C1 segment of cervical spinal cord (tissue), 14 donors: ENCODE measurements at regions not wholly inside any gene's neighbourhood (a gene's known extent, or its start where the extent isn't known, plus 50 kb on each side); places are given as distances from the start of the nearest gene placed in this dataset.

Experiments
- DNase-seq, 14 donors: peaks; one replicate each; lab custom pipeline; 2025; lab: John Stamatoyannopoulos, UW

DNA sequence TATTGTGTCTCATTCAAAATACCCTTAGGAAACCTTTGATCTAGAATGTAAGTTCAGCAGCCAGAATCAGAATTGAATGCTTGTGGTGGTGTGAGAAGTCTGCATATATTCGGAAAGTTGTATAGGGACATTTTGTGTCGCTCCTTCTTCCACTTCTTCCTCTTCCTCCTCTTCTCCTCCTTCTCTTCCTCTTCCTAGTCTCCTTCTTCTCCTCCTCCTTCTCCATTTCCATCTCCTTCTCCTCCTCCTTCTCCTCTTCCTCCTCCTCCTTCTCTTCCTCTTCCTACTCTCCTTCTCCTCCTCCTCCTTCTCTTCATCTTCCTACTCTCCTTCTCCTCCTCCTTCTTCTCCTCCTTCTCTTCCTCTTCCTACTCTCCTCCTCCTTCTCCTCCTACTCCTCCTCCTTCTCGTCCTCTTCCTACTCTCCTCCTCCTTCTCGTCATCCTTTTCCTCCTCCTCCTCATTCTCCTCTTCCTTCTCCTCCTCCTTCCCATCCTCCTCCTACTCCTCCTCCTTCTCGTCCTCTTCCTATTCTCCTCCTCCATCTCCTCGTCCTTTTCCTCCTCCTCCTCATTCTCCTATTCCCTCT, 749.3 kb upstream of the GOLIM4 start:
- no peak for DNase-seq

DNA sequence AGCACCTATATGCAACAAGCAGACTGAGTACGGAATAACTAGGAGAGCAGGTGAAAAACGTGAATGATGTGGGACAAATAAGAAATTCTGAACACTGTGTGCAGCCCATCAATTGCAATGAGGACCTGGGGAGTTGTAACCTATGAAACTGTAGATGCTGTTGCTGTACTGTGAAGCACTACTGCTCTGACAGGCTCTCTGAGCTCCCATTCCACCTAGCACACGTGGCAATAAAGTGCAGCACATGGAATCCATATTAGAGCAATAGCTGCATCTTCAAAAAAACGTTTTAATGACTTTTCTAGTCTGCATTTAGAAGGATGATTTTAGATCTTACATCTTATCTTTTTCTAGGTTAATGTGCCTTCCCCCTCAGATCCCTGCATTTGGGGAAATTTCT, 748.7 kb upstream of the GOLIM4 start:
- no peak for DNase-seq

DNA sequence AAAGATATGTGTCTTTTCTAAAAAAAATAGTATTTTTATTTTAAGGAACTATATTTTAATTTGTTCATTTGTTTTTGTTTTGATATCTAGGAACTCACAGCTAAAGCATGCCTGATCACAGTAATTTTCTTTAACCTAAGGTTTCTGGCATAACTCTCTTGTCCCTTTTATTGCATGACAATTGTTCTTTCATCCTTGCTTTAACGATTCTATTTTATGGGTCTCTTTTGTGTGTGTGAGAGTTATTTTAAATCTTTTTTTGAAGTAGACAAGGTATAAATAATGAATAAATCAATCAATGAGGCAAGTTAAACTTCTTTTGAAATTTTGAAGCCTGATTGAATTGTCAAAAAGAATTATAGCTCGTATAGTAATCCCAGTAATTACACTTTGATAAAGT, 747.8 kb upstream of the GOLIM4 start:
- DNase-seq = no peak

DNA sequence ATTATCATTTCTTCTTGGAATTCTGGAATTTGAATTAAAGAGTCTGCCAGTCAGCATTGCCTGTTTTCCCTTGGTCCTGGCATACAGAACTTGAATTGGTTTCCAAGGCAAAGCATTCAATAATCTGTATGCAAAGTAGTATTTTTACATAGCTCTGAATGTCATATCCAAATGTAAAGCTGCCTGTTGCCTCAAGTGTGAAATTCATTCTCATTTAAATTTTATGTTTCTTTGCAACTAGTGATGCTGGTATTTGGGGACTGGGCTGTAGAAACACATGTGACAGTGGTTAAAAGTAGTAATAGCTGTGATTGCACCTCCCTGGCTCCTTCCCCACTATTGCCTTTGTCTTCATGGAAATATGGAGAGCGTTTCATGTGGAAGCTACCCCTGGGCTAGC, 743.9 kb upstream of the GOLIM4 start:
- no peak for DNase-seq

DNA sequence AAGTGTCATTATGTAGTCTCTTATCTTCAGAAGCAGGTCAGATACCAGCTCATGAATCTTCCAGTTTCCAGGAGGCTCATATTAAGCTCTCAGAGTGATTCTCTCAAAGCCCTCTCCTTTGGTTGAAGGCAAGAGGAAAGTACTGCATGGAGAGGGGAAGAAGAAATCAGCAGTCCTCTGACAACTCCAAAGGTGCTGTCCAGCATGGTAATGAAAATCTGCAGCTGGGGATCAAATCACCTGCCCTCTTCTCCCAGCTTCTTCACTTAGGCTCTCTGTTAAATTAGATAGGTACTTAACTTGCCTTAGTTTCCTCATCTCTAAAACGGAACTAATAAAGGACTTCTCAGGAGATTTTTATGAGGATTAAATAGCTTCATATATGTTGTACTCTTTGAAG, 738.8 kb upstream of the GOLIM4 start:
- DNase-seq = no peak

DNA sequence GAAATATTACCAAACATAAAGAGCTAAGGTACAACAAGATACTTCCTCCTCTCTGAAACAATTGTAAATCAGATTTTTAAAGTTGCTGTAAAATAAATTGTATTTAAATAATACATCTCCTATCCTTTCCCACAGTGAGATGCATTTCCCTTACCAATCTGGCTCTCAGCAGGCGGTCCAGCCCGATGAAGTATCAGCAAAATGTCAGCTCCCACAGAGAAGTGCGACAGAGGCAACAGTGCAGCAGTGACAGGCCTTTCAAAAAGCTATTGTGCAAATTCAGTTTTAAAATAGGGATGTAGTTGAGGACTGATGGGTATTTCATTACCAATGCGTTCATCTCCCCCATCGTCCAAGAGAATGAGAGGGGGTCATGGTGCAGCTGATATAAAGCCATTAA, 733.2 kb upstream of the GOLIM4 start:
- DNase-seq = no peak

DNA sequence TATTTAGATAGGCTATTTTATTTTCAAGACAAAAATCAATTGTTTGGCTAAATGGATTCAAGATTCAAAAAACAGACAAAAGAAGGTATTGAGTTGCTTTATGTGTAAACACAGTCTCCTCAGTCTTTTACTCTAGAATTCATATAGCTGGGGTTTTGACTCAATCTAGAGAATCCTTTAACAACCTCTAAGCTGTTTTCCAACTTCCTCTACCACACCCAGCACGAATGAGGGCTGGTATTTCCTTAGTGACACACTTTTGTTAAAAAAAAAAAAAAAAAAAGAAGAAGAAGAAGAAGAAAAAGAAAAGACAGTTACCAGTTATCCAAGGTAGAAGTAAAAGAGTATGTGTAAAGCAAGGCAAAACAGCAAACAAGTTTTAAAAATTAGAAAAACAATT, 732.8 kb upstream of the GOLIM4 start:
- no peak for DNase-seq

DNA sequence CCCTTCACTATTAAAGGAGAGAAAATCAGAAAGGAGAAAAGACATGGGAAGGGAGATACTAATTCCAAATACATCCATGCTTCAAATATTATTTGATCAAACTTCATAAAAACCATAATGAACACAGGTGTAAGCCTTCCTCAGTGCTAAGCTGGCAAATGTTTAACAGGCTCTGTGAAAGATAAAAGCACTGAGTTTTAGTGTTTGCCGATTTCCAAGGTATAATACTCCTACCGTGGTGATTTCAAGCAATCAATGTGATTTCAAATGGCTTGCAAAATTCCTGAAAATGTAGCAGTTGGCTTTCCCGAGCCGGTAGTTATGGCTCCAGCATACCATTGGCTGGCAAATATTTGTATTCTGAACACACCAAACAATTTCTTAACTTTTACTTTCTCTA, 732.3 kb upstream of the GOLIM4 start:
- no peak for DNase-seq

DNA sequence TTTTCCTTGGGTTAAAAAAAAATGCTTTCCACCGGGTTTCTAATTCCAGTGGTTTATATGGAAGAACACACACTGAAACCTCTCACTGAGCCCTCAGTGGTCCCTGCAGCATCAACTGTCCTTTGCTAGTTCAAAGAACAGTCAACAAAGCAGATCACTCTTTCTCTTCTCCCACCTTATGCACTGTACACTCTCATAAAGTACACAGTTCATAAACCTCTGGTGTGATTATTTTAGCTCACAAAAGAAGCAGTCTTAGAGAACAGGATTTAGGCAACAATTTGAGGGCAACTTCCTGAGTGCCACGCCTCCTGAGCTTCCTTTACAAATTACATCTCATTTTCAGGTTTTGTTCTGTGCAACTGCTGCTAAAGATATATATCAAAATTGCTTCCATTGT, 728.4 kb upstream of the GOLIM4 start:
- no peak for DNase-seq

DNA sequence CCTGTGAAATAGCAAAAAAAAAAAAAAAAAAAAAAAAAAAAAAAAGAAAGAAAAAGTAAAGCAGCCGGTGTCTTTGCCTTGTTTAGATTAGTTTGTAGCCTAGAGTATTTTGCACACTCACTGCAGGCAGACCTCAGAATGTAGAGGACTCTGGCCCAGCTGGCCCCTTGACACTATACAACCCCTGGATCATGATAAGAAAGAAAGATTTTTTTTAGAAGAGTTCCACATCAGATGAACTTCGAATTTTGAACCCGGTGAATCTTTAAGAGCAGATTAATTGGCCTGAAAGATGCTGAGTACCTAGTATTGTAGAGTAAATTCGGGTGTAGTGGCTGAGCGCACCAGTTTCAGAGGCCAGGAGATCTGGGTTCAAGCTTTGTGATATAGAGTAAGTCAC, 727.7 kb upstream of the GOLIM4 start:
- no peak for DNase-seq

DNA sequence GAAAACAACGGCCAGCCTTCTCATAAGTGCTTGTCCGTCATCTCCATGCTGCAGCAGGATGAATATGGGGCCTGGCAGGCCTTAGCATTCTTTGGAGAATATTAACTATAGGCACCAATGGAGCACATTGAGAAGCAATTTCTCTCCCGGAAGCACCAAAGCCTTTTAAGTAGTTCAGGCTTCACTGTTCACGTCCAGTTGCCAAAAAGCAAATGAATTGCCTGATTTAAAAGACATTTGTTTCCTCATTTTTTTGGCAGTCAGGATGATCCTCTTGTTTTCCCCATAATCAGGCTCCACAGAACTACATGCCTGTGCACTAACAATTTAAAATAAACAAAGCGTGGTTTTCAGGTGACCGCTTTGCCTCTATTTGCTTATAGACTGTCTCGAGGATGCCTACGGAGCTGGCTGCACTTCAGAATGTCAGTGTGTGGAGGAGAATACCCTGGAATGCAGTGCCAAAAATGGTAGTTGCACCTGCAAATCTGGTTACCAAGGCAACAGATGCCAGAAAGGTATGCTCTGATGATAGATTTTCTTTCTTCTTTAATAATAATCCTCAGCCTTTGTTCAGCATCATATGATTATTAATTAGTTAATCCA, 725.2 kb upstream of the GOLIM4 start:
- DNase-seq = no peak

DNA sequence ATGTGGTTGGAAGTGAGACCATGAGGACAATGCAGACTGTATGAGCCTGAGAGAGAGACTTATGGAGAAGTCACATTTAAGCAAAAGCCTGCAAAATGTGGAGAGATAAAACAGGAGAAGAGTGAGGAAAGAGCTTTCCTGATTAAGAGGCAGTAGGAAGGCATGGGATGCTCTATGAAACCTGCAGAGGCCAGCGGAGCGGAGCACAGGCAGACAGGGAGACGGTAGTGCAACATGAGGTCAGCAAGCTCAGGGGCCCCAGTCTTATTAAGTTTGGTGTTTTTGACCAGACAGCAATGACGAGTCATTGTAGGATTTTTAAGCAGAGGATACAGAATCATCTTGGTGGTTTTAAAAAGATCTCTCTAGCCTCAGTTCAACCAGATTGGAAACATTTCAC, 721.5 kb upstream of the GOLIM4 start:
- no peak for DNase-seq

DNA sequence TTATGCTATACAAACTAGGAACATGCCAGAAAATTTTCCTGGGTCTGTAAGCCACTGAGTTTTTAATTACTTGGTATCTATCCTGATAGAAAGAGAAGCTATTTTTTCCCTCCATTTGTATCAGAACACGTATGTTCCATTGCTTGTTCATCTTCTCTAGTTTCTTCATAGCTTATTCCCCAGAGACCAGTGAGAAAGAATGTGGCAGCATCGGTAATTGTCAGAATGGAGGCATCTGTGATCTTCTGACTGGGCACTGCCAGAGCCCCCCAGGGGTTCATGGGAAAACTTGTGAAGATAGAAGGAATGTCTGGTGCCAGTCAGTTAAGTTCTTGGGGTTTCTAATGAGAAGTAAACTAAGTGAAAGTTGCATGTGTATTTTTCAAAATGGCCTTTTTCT, 720.2 kb upstream of the GOLIM4 start:
- DNase-seq = no peak

DNA sequence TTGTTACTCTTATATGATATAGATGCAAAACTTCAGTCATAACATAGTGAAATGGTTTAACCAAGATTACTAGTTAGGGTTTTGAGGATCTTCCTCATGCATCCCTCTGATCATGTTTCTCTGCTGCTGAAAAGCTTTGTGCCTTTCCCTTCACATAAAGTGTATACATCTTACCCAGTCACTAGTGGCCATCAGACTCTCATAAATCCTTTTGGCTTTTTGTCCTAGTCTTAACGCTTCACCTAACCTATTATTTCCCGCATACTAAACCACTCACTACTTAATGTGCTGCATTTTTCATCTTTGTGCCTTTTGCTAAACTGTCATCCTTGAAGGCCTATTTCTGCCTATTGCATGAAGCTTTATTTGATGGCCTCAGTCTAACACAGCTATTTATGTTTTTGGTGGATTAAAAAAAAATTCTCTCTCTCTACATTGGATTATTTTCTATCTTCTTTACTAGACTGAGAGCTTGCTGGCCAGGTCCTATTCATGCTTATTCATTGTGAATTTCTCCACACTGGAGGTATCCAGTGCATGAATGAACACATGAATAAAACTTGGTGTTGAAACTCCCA, 717.6 kb upstream of the GOLIM4 start:
- no peak for DNase-seq

DNA sequence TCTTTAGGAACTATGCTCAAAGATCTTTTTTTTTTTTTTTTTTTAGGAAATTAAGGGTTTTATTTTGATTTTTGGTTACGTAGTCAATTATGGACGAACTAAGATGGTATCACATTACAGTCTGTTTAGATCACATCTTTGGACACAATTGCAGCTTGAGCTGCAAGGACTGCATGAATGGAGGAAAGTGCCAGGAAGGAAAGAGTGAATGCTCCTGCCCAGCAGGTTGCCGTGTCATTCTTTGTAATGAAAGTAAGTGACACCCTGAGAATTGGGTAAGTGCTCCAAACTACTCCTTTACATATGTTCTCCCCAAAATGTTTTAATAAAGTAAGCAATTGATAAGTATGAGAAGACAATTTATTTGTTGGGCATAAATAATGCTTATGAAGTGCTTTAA, 716.5 kb upstream of the GOLIM4 start:
- no peak for DNase-seq

DNA sequence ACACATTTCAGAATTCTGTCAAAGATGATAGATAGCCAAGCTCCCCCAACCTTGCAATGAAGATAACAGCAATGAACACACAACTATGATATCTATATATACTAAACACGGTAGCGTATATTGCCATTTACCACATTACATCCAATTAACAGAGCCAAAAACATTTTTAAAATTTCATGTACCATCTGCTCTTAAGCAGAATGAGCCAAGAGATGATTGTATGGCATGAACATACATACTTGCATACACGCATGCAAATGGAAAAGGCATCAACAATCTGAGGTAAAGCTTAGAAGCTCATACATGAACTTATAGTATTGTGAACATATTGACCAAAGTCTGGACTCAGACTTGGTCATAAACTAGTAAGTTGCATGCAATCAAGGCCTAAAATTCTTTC, 712.9 kb upstream of the GOLIM4 start:
- DNase-seq = no peak

DNA sequence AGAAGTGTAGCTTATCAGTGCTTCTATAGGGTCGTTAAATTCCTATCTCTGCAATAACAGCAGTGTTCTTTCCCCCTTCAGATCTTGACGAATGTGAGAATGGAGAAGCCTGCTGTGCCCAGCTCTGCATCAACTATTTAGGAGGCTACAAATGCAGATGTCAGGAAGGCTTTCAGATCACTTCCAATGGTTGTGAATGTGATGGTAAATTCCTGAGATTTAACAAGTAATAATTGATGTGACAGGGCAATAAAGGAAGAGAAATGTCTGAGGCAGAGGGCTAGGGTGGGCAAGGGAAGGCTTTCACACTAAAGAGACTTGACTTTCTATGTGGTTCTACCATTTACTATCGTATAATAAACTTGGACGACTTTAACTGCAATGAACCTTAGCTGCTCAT, 711.7 kb upstream of the GOLIM4 start:
- no peak for DNase-seq

DNA sequence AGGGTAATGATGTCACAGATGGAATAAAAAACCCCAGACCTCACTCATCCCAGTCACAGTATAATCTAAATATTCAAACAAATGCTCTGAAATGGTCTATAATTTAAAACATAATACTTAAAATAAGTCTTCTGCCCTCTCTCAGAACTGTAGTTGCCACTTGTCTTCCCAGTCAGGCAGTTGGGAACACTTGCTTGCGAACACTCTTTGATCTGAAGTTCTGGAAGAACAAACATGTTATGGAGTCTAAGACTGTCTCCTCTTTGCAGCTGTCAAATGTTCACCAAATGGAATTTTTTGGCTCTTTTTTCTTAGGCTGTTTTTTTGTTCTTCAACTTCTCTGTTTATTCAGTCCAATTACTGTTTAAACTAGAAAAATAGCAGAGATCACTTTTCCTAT, 711.1 kb upstream of the GOLIM4 start:
- DNase-seq = no peak

DNA sequence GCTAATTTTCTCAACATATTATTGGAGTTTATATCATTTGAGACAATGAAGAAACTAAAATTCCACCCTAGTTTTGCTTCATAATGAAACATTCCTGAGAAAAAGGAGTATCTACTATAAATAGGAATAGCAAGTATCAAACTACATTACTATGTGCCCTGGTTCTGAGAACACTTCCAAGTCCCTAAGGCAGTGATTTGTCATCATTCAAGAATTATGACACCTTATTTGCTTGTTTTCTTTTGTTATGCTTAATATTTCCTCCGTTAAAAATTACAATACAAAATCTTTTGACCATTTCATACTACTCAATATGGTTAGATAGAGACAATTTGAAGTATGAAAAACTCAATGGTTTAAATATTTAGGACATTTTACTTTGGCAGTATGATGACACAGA, 707.8 kb upstream of the GOLIM4 start:
- DNase-seq = no peak

DNA sequence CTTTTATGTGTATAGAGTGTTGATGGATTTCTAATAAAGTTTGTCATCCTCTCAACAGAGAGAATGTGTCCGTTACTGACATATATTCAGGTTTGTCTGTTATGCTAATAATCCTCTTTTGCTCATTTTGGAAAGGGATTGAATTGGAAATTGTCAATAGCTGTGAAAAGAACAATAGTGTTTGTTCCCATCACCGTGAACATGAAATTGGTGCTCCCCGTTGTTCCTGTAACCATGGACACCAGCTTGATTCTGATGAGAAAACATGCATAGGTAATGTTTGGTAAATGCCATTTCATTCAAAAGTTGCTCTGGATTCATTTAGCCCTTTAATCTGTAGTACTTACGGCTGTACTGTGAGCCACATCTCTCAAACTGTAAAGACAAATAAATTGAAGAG, 707.0 kb upstream of the GOLIM4 start:
- DNase-seq = no peak

DNA sequence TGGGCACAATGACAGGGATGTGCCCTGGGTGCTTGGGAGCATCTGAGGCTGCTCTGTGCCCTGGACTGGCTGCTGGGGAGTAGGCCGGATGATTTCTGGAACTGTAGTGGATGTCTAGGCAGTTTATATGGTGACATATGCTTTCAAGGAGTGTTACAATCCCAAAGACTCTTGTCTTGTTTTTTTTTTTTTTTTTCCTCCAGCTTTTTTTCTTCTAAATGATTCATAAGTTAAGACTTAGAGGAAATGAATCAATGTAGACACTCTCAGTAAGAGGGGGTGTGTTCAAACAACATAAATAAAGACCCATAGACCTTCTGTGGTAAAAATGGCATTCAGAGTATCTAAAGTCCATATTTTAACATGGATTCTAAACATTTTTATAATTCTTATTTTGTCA, 706.1 kb upstream of the GOLIM4 start:
- no peak for DNase-seq

DNA sequence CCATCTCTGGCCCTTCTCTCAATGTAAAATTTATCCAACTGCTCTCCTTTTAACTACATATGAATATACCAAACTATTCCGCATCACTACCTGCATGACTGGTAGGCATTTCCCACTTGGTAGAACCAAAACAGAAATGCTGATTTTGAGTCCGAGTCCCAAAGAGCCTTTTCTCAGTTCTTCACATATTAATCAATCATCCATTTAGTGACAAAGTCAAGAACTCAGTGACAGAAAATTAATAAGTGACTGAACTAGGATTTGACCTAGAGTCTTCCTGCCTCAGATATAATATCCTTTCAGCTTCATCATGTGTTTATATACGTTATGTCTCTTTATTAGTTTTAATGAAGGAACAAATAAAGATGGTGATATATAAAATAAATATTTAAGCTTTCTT, 700.6 kb upstream of the GOLIM4 start:
- no peak for DNase-seq

DNA sequence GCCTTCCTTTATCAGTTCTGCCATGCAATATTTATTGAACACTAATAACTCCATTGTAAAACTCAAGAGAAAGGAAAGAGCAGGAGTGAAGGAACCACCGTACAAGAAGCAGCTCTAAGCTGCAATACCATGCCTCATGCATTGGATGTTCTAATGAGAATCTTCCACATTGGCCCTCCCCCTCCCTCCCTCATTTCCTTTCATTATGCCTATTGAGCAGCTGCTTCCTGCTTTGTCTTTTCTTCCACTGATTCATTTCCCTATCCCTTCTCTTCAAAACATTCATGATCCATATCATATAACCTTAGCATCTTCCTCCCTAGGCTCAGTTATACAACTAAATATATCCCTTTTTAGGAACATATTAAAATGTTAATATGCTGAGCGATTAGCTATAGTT, 698.7 kb upstream of the GOLIM4 start:
- DNase-seq = no peak

DNA sequence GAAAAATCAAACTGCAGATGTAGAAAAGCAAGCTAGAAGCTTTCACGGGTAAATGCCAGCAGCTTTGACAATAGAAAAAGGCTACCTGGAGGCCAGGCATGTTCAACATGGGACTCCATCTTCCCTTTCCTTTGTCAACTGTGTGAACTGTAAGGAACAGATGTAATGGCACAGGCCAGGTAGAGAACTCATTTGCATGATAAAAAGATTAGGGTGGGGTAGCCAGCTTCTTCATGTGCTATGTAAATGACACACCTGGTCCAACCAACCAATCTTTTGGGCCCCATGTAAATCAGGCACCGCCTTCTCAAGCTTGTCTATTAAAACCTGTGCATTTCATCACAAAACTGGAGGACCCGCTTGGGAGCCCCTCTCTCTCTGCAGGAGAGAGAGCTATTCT, 686.5 kb upstream of the GOLIM4 start:
- DNase-seq = no peak
